BLaER1 (cell line): ENCODE measurements at regions not wholly inside any gene's neighbourhood (a gene's known extent, or its start where the extent isn't known, plus 50 kb on each side); places are given as distances from the start of the nearest gene placed in this dataset.

Source experiments
- H3K27ac ChIP-seq: shearing (Covaris generic); formaldehyde crosslinking; 2 replicates; pipeline ENCODE4 v1.8.1; 2022
- H3K27me3 ChIP-seq: shearing (Covaris generic); formaldehyde crosslinking; 2 replicates; pipeline ENCODE4 v1.8.1; 2022
- H3K36me3 ChIP-seq: shearing (Covaris generic); formaldehyde crosslinking; 2 replicates; pipeline ENCODE4 v1.8.1; 2022
- H3K4me1 ChIP-seq: shearing (Covaris generic); formaldehyde crosslinking; 2 replicates; pipeline ENCODE4 v1.8.1; 2022
- H3K4me2 ChIP-seq: shearing (Covaris generic); formaldehyde crosslinking; 2 replicates; pipeline ENCODE4 v1.8.1; 2022
- H3K4me3 ChIP-seq: shearing (Covaris generic); formaldehyde crosslinking; 2 replicates; pipeline ENCODE4 v1.8.1; 2022
- H3K9ac ChIP-seq: shearing (Covaris generic); formaldehyde crosslinking; 2 replicates; pipeline ENCODE4 v1.8.1; 2022
- H3K9me3 ChIP-seq: shearing (Covaris generic); formaldehyde crosslinking; 2 replicates; pipeline ENCODE4 v1.8.1; 2022
- H4K20me1 ChIP-seq: shearing (Covaris generic); formaldehyde crosslinking; 2 replicates; pipeline ENCODE4 v1.8.1; 2022
- Cebpa-rat ChIP-seq: shearing (Covaris generic); IDR thresholded peaks from 2 replicates; pipeline ENCODE4 v1.8.1; 2022

DNA sequence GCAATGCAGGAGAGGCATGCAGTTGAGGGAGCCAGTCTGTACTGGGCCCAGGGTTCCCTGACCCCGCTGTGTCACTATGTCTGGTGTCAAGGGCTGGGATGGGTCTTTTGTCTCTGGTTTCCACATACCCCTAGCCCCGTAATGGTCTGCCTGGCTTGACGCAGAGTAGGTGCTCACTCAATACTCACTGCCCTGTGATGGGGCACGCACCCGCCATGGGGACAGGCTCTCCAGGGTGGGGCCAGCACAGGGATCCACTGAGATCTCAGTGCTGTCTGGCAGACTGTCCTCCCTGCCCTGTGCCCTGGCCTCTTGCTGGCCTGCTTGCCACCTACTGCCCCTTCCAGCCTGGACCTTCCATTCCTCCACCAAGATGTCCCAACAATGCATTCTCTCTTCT is 101.7 kb upstream of the CD82 start:
- Histone ChIP-seq H3K4me3 (no peak overlapping the region), H3K36me3 (no peaks in the 10 kb centered on the region), H3K4me1 (no peaks in the 10 kb centered on the region), H3K4me2 (no peak overlapping the region), H3K27me3 (no peaks in the 10 kb centered on the region), H3K27ac (no peak overlapping the region), H3K9me3 (no peaks in the 10 kb centered on the region), H4K20me1 (no peaks in the 10 kb centered on the region), H3K9ac (no peak overlapping the region)
- no peak for TF ChIP-seq Cebpa-rat

- Histone ChIP-seq H3K4me2 (no peak overlapping the region), H3K27ac (no peak overlapping the region), H3K9ac (no peak overlapping the region), H4K20me1 (no peaks in the 10 kb centered on the region), H3K27me3 (no peaks in the 10 kb centered on the region), H3K9me3 (no peaks in the 10 kb centered on the region), H3K4me1 (no peaks in the 10 kb centered on the region), H3K36me3 (no peaks in the 10 kb centered on the region), H3K4me3 (no peak overlapping the region)
- TF ChIP-seq Cebpa-rat, result no peak
Measured at GRCh38 chr11:44464741-44465140, 100.7 kb upstream of the CD82 start.

DNA sequence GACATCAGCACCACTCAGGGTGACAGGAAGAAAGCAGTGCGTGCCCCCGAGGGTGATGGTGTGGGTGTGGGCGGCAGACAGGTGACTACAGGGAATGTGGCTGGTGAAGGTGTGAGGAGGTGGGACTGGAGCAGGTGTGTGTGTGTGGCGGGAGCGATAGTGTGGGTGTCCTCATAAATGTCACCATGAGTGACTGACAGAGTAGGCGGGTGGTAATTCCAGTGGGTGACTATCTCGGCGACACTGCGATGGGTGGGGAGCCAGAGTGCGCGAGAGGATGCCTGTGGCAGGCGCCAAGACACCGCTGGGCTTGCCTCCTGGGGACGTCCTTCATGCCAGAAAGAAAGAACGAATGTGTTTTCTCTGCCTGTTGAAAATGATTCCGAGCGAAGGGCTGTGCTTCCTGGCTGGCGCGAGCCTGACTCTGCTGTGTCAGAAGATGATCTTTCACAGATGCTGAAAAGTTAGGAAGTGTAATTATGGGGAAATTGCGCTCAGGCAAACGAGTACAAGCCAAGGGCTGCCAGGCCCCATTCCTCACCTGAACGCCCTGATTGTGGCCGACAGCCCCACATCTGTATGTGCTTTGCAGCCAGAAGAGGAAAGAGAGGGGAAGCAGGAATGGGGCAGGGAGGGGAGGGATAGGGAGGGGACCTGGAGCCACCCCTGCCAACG is 98.8 kb upstream of the CD82 start:
- H3K36me3 ChIP-seq, result no peaks in the 10 kb centered on the region
- H3K9ac ChIP-seq, result no peak overlapping the region
- no peak overlapping the region for H3K4me3 ChIP-seq
- no peaks in the 10 kb centered on the region for H3K27me3 ChIP-seq
- no peaks in the 10 kb centered on the region for H3K4me1 ChIP-seq
- no peaks in the 10 kb centered on the region for H4K20me1 ChIP-seq
- no peak overlapping the region for H3K4me2 ChIP-seq
- H3K9me3 ChIP-seq, result no peaks in the 10 kb centered on the region
- H3K27ac ChIP-seq, result no peak overlapping the region
- no peak for TF ChIP-seq Cebpa-rat

GRCh38 chr11:44467413-44467812 is 98.0 kb upstream of the CD82 start:
- TF ChIP-seq Cebpa-rat, result no peak
- Histone ChIP-seq H3K36me3 (no peaks in the 10 kb centered on the region), H3K27ac (no peak overlapping the region), H3K27me3 (no peaks in the 10 kb centered on the region), H3K9me3 (no peaks in the 10 kb centered on the region), H4K20me1 (no peaks in the 10 kb centered on the region), H3K4me3 (no peak overlapping the region), H3K4me1 (no peaks in the 10 kb centered on the region), H3K9ac (no peak overlapping the region), H3K4me2 (no peak overlapping the region)

GRCh38 chr11:44467931-44468330 is 97.5 kb upstream of the CD82 start:
- no peaks in the 10 kb centered on the region for H3K4me1 ChIP-seq
- no peaks in the 10 kb centered on the region for H3K27me3 ChIP-seq
- no peaks in the 10 kb centered on the region for H4K20me1 ChIP-seq
- H3K4me2 ChIP-seq, result no peak overlapping the region
- no peak for TF ChIP-seq Cebpa-rat
- H3K9ac ChIP-seq, result no peak overlapping the region
- no peak overlapping the region for H3K27ac ChIP-seq
- H3K9me3 ChIP-seq, result no peaks in the 10 kb centered on the region
- no peak overlapping the region for H3K4me3 ChIP-seq
- no peaks in the 10 kb centered on the region for H3K36me3 ChIP-seq

GRCh38 chr11:44468345-44468988 is 97.0 kb upstream of the CD82 start:
- H3K9me3 ChIP-seq, result no peaks in the 10 kb centered on the region
- no peaks in the 10 kb centered on the region for H3K36me3 ChIP-seq
- no peak overlapping the region for H3K4me2 ChIP-seq
- no peak for TF ChIP-seq Cebpa-rat
- no peaks in the 10 kb centered on the region for H4K20me1 ChIP-seq
- no peak overlapping the region for H3K27ac ChIP-seq
- no peak overlapping the region for H3K9ac ChIP-seq
- H3K27me3 ChIP-seq, result no peaks in the 10 kb centered on the region
- no peak overlapping the region for H3K4me3 ChIP-seq
- no peaks in the 10 kb centered on the region for H3K4me1 ChIP-seq

GRCh38 chr11:44469412-44469811 is 96.1 kb upstream of the CD82 start:
- Histone ChIP-seq H3K27ac (no peak overlapping the region), H3K9me3 (no peaks in the 10 kb centered on the region), H3K4me1 (no peaks in the 10 kb centered on the region), H3K36me3 (no peaks in the 10 kb centered on the region), H3K9ac (no peak overlapping the region), H4K20me1 (no peaks in the 10 kb centered on the region), H3K4me2 (no peak overlapping the region), H3K4me3 (no peak overlapping the region), H3K27me3 (no peaks in the 10 kb centered on the region)
- TF ChIP-seq Cebpa-rat, result no peak

- peaks cover 11% of the 10 kb centered on the region for H3K4me1 ChIP-seq
- H3K4me3 ChIP-seq, result no peak overlapping the region
- no peaks in the 10 kb centered on the region for H4K20me1 ChIP-seq
- no peak overlapping the region for H3K4me2 ChIP-seq
- H3K9me3 ChIP-seq, result no peaks in the 10 kb centered on the region
- no peak for TF ChIP-seq Cebpa-rat
- no peaks in the 10 kb centered on the region for H3K36me3 ChIP-seq
- H3K27ac ChIP-seq, result no peak overlapping the region
- H3K9ac ChIP-seq, result no peak overlapping the region
- no peaks in the 10 kb centered on the region for H3K27me3 ChIP-seq
Measured at GRCh38 chr11:44470854-44471253, 94.6 kb upstream of the CD82 start.

DNA sequence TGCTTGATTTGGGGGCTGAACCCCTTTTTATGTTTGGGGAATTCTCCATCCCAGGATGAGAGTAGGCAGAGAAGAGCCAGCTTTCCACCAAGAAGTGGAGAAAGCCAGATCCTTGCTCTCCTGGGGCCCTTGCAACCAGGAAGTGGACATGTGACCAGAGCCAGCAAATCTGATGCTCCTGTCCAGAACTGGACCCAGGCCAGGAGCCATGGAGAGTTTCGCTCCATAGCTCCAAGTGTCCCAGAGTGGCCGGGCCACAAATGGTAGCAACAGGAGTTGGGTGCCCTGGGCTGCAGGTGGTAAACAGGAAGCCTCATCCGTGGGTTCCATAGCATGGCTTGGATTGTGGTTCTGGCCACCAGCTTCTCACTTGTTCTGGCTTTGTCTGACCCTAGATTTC is 93.9 kb upstream of the CD82 start:
- H4K20me1 ChIP-seq, result no peaks in the 10 kb centered on the region
- no peaks in the 10 kb centered on the region for H3K36me3 ChIP-seq
- no peaks in the 10 kb centered on the region for H3K9me3 ChIP-seq
- H3K4me1 ChIP-seq, result peaks cover 14% of the 10 kb centered on the region
- no peak overlapping the region for H3K4me2 ChIP-seq
- H3K4me3 ChIP-seq, result no peak overlapping the region
- no peak overlapping the region for H3K9ac ChIP-seq
- no peak for TF ChIP-seq Cebpa-rat
- no peak overlapping the region for H3K27ac ChIP-seq
- no peaks in the 10 kb centered on the region for H3K27me3 ChIP-seq

DNA sequence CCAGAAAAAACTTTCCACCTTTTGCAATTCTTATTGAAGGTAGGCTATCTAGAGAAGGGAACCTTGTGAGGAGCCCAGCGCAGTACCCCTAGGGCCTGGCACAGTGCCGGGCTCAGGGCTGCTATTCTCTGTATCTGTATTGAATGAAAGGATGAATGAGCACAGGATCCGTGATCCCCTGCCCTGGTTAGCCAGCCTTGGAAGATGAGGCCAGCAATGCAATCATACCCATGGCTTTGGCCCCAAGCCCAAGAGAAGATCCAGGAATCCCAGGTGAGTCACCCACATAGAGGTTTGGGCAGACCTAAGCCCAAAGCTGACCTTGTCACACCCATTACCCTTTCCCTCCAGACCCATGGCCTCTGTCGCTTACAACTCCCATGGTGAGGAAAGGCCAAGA is 92.5 kb upstream of the CD82 start:
- peaks cover 14% of the 10 kb centered on the region for H3K4me1 ChIP-seq
- no peaks in the 10 kb centered on the region for H3K27me3 ChIP-seq
- no peaks in the 10 kb centered on the region for H4K20me1 ChIP-seq
- no peak overlapping the region for H3K4me3 ChIP-seq
- no peaks in the 10 kb centered on the region for H3K36me3 ChIP-seq
- no peak overlapping the region for H3K27ac ChIP-seq
- no peak for TF ChIP-seq Cebpa-rat
- no peak overlapping the region for H3K9ac ChIP-seq
- no peaks in the 10 kb centered on the region for H3K9me3 ChIP-seq
- H3K4me2 ChIP-seq, result no peak overlapping the region

GRCh38 chr11:44474702-44475101 is 90.8 kb upstream of the CD82 start:
- H3K36me3 ChIP-seq, result no peaks in the 10 kb centered on the region
- H3K9ac ChIP-seq, result no peak overlapping the region
- peak overlapping the region; percentile 66 for H3K4me2 ChIP-seq
- H4K20me1 ChIP-seq, result no peaks in the 10 kb centered on the region
- no peak for TF ChIP-seq Cebpa-rat
- H3K27ac ChIP-seq, result no peak overlapping the region
- no peaks in the 10 kb centered on the region for H3K27me3 ChIP-seq
- H3K4me1 ChIP-seq, result peaks cover 14% of the 10 kb centered on the region
- no peak overlapping the region for H3K4me3 ChIP-seq
- H3K9me3 ChIP-seq, result no peaks in the 10 kb centered on the region
